Panc1 (cell line): ENCODE measurements at regions not wholly inside any gene's neighbourhood (a gene's known extent, or its start where the extent isn't known, plus 50 kb on each side); places are given as distances from the start of the nearest gene placed in this dataset.

Source experiments
- ATAC-seq: fragments of 200-7000 bp; cut with Tn5 transposase; 2 replicates; pipeline ENCODE4 v1.9.1; 2020; ENCODE audit warnings: mild to moderate bottlenecking, moderate library complexity
- BruUV-seq: library from RNA; stranded (reverse); fragments of 400-500 nt; replicated peaks from 2 replicates; lab custom pipeline; 2021; lab: Mats Ljungman, UMichigan
- CTCF ChIA-PET: fragments of 300-600 bp; sonication (Branson Sonifier 250); formaldehyde crosslinking; loops from one replicate; lab custom pipeline; 2022; ENCODE audit warnings: antibody characterized with exemption; lab: Charles Lee
- POLR2A ChIA-PET: fragments of 300-600 bp; sonication (Branson Sonifier 250); formaldehyde crosslinking; loops from one replicate; lab custom pipeline; 2022; ENCODE audit warnings: antibody characterized with exemption; lab: Charles Lee
- DNase-seq: peaks from one replicate; pipeline ENCODE4 v3.0.0-alpha.2; 2010; ENCODE audit warnings: low read depth, low spot score
- H3K27ac ChIP-seq: 2 replicates; pipeline ENCODE4 v1.5.1; 2011; ENCODE audit warnings: mild to moderate bottlenecking, low read length, inconsistent platforms
- H3K27me3 ChIP-seq: fragments of 200-500 bp; sonication (Bioruptor generic); 2 replicates; pipeline ENCODE4 v1.6.0; 2014; ENCODE audit warnings: low read length, inconsistent platforms; ENCODE audit not compliant: control insufficient read depth, insufficient read depth
- H3K36me3 ChIP-seq: fragments of 200-500 bp; sonication (Bioruptor generic); 2 replicates; pipeline ENCODE4 v1.5.1; 2014; ENCODE audit warnings: inconsistent platforms, mild to moderate bottlenecking, low read length, moderate library complexity; ENCODE audit not compliant: control insufficient read depth, insufficient read depth
- H3K4me1 ChIP-seq: 2 replicates; pipeline ENCODE4 v1.5.1; 2011; ENCODE audit warnings: inconsistent platforms, mild to moderate bottlenecking, low read length, moderate library complexity; ENCODE audit not compliant: control insufficient read depth, insufficient read depth
- H3K4me3 ChIP-seq, 2 experiments: 2 replicates each; pipeline ENCODE4 v1.5.1; 2011 to 2012; ENCODE audit warnings: low read depth in 2 of 2, low read length in 2 of 2, mild to moderate bottlenecking in 2 of 2, inconsistent platforms in 1 of 2, moderate library complexity in 1 of 2
- H3K9me3 ChIP-seq: fragments of 200-500 bp; sonication (Bioruptor generic); 2 replicates; pipeline ENCODE4 v1.5.1; 2014; ENCODE audit warnings: low read depth, mild to moderate bottlenecking, inconsistent platforms, low read length, moderate library complexity; ENCODE audit not compliant: control insufficient read depth, insufficient read depth
- POLR2AphosphoS5 ChIP-seq: IDR thresholded peaks from 2 replicates; pipeline ENCODE4 v1.6.1; 2012; ENCODE audit warnings: mild to moderate bottlenecking, low read depth, low read length, moderate library complexity
- SIN3A ChIP-seq: IDR thresholded peaks from 2 replicates; pipeline ENCODE4 v1.6.1; 2012; ENCODE audit warnings: low read depth, mild to moderate bottlenecking, low read length, moderate library complexity, borderline replicate concordance; ENCODE audit not compliant: insufficient read depth
- TCF7L2 ChIP-seq: IDR thresholded peaks from 2 replicates; pipeline ENCODE4 v1.6.1; 2011; ENCODE audit warnings: mild to moderate bottlenecking, low read depth, low read length, inconsistent platforms
- in situ Hi-C: cut with HindIII; loops from 2 replicates; pipeline ENCODE4 v1.10.0; 2016; ENCODE audit warnings: low sequenced_read_pairs, low pct_unique_long_range_greater_than_20kb
- intact Hi-C: fragments of 100-400 bp; cut with micrococcal nuclease; formaldehyde crosslinking; loops from one replicate; pipeline ENCODE4 v1.10.0; 2022; ENCODE audit not compliant: unreplicated experiment
- TF ChIP-seq, protein P1 (sequence below): fragments of 450-650 bp; IDR thresholded peaks from 2 replicates; pipeline ENCODE4 v1.5.1; 2017; ENCODE audit warnings: mild to moderate bottlenecking
- TF ChIP-seq, protein P2 (sequence below), 2 experiments: IDR thresholded peaks; 2 replicates each; pipeline ENCODE4 v1.6.1; 2011 to 2012; ENCODE audit warnings: low read depth in 2 of 2, control low read depth in 1 of 2, low read length in 1 of 2, mild to moderate bottlenecking in 1 of 2, moderate library complexity in 1 of 2; ENCODE audit not compliant: insufficient read depth in 1 of 2

DNA sequence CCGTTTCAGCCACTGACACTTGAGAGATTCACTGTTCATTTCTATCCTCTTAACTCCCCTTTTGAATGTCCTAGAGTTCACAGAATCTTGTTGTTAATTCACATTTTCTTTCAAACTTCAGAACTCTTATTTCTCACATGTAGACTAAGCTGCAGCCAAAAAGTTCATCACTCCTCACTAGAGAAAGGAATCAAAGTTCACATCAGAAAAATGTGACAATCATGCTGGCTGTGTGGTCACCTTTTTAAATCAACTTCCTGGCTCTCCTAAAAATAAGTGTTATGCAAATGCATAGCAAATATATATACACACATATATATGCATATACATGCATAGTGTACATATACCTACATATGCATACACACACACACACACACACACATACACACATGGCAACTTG lies 123.0 kb downstream of the CBLN4 start:
- ChIA-PET CTCF (no interaction called here), POLR2A (no interaction called here)
- DNase-seq (no peak), ATAC-seq (no peak)
- Histone ChIP-seq H3K9me3 (no peaks in the 10 kb centered on the region), H3K4me3 (no peak overlapping the region), H3K36me3 (no peaks in the 10 kb centered on the region), H3K27ac (no peak overlapping the region), H3K4me1 (no peaks in the 10 kb centered on the region), H3K27me3 (no peaks in the 10 kb centered on the region)
- TF ChIP-seq SIN3A (no peak), TCF7L2 (no peak), POLR2AphosphoS5 (no peak)
- TF ChIP-seq, protein P1, sequence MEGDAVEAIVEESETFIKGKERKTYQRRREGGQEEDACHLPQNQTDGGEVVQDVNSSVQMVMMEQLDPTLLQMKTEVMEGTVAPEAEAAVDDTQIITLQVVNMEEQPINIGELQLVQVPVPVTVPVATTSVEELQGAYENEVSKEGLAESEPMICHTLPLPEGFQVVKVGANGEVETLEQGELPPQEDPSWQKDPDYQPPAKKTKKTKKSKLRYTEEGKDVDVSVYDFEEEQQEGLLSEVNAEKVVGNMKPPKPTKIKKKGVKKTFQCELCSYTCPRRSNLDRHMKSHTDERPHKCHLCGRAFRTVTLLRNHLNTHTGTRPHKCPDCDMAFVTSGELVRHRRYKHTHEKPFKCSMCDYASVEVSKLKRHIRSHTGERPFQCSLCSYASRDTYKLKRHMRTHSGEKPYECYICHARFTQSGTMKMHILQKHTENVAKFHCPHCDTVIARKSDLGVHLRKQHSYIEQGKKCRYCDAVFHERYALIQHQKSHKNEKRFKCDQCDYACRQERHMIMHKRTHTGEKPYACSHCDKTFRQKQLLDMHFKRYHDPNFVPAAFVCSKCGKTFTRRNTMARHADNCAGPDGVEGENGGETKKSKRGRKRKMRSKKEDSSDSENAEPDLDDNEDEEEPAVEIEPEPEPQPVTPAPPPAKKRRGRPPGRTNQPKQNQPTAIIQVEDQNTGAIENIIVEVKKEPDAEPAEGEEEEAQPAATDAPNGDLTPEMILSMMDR: no peak
- TF ChIP-seq, protein P2, sequence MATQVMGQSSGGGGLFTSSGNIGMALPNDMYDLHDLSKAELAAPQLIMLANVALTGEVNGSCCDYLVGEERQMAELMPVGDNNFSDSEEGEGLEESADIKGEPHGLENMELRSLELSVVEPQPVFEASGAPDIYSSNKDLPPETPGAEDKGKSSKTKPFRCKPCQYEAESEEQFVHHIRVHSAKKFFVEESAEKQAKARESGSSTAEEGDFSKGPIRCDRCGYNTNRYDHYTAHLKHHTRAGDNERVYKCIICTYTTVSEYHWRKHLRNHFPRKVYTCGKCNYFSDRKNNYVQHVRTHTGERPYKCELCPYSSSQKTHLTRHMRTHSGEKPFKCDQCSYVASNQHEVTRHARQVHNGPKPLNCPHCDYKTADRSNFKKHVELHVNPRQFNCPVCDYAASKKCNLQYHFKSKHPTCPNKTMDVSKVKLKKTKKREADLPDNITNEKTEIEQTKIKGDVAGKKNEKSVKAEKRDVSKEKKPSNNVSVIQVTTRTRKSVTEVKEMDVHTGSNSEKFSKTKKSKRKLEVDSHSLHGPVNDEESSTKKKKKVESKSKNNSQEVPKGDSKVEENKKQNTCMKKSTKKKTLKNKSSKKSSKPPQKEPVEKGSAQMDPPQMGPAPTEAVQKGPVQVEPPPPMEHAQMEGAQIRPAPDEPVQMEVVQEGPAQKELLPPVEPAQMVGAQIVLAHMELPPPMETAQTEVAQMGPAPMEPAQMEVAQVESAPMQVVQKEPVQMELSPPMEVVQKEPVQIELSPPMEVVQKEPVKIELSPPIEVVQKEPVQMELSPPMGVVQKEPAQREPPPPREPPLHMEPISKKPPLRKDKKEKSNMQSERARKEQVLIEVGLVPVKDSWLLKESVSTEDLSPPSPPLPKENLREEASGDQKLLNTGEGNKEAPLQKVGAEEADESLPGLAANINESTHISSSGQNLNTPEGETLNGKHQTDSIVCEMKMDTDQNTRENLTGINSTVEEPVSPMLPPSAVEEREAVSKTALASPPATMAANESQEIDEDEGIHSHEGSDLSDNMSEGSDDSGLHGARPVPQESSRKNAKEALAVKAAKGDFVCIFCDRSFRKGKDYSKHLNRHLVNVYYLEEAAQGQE (IDR thresholded peaks at IDR 0.05; ENCODE audit: insufficient read depth in 1 of 2, low read depth in 2 of 2, low read length in 1 of 2): no peak
- no TSS peak for BruUV-seq
- intact Hi-C loops: no loop called here
- in situ Hi-C loops: no loop called here

- Histone ChIP-seq H3K4me3 (no peak overlapping the region), H3K27ac (no peak overlapping the region), H3K4me1 (no peaks in the 10 kb centered on the region), H3K9me3 (no peaks in the 10 kb centered on the region), H3K36me3 (no peaks in the 10 kb centered on the region), H3K27me3 (no peaks in the 10 kb centered on the region)
- TF ChIP-seq, protein P1: no peak
- TF ChIP-seq TCF7L2 (no peak), SIN3A (no peak), POLR2AphosphoS5 (no peak)
- TF ChIP-seq, protein P2 (IDR thresholded peaks at IDR 0.05; ENCODE audit: insufficient read depth in 1 of 2, low read depth in 2 of 2, low read length in 1 of 2): no peak
- DNase-seq (no peak), ATAC-seq (no peak)
- intact Hi-C loops (no loop called here), in situ Hi-C loops (no loop called here)
- CTCF ChIA-PET: no interaction called here
- POLR2A ChIA-PET: no interaction called here
- no TSS peak for BruUV-seq
Measured at GRCh38 chr20:55881204-55881603, 124.1 kb downstream of the CBLN4 start.
